GM12872 (cell line): ENCODE measurements at regions not wholly inside any gene's neighbourhood (a gene's known extent, or its start where the extent isn't known, plus 50 kb on each side); places are given as distances from the start of the nearest gene placed in this dataset.

Experiments used
- TF ChIP-seq, protein P1 (sequence below): IDR thresholded peaks from 3 replicates; pipeline ENCODE4 v1.5.1; 2011; ENCODE audit warnings: low read depth, mild to moderate bottlenecking, low read length, moderate library complexity; ENCODE audit not compliant: insufficient read depth

DNA sequence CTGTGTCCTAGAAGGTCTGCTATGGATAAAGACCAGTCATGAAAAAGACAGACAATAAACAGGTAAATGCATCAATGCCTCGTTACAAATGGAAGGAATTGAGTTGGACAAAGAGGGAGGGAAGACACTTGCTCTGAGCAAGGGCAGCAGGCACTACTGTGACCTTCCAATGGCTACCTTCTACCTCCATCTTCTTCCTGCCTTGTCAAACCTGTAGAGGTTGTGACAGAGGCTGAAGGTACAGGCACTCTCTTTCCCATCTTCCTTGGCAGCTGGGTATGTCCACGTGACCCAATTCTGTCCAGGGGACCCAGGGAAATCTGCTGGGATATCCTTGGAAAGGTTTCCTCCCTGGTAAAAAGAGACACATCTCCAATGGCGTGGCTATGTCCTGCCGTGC, 274.8 kb downstream of the TFAP2C start:
- TF ChIP-seq, protein P1, sequence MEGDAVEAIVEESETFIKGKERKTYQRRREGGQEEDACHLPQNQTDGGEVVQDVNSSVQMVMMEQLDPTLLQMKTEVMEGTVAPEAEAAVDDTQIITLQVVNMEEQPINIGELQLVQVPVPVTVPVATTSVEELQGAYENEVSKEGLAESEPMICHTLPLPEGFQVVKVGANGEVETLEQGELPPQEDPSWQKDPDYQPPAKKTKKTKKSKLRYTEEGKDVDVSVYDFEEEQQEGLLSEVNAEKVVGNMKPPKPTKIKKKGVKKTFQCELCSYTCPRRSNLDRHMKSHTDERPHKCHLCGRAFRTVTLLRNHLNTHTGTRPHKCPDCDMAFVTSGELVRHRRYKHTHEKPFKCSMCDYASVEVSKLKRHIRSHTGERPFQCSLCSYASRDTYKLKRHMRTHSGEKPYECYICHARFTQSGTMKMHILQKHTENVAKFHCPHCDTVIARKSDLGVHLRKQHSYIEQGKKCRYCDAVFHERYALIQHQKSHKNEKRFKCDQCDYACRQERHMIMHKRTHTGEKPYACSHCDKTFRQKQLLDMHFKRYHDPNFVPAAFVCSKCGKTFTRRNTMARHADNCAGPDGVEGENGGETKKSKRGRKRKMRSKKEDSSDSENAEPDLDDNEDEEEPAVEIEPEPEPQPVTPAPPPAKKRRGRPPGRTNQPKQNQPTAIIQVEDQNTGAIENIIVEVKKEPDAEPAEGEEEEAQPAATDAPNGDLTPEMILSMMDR = no peak

GRCh38 chr20:56909918-56910714, 281.0 kb downstream of the TFAP2C start:
- TF ChIP-seq, protein P1 = no peak

- TF ChIP-seq, protein P1 = no peak
Measured at GRCh38 chr20:56911946-56912345, 282.8 kb downstream of the TFAP2C start.

DNA sequence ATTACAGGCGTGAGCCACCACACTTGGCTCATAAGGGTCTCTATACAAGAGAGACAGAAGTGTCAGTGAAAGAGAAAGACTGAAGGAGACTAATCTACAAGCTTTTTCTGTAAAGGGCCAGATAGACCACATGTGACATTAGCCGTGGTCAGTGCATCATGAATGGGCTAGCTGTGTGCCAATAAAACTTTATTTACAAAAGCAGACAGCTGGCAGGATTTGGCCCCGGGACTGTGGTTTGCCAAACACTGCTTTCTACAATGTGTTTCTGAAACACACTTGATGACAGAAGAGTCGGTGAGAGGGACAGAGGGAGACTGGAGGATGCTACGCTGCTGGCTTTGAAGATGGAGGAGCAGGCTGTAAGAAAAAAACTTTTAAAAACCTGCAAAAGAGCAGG, 285.4 kb downstream of the TFAP2C start:
- TF ChIP-seq, protein P1 = no peak

DNA sequence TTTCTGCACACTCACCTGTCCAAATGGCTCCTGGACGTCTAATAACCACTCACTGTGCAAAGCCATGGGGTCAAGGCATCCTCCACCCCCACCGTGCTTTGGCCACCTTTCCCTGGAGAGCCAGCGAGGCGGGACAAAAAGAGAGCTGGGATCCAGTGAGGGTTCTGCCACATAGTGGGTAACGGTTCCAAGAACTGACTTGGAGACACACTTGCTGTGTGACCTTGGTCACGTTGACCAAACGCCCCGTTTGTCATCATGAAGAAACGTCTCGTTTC, 287.2 kb downstream of the TFAP2C start:
- TF ChIP-seq, protein P1 = no peak

DNA sequence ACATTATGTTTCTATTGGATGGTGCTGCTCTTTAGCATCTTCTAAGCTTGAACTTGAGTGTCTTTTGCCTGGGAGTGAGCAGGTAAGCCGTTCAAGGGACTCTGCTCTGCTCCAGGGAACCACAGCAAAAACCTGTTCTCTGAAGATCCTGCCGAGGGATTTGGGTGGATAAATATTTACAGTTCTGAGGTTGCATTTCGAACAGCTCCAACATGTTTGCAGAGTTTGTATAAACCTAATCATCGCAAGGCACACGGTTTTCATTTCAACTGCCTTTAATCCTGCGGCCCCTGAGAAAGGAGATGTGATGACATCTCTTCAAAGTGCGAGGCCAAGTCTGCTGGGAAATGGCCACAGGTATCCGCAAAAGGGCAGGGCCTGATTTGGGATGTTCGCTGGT, 293.4 kb downstream of the TFAP2C start:
- TF ChIP-seq, protein P1 = no peak

- TF ChIP-seq, protein P1 = no peak
Measured at GRCh38 chr20:56924292-56925081, 295.4 kb downstream of the TFAP2C start.
